CD4-positive, alpha-beta T cell treated with Interleukin-1 beta for 1 hour (primary cell): ENCODE measurements at regions not wholly inside any gene's neighbourhood (a gene's known extent, or its start where the extent isn't known, plus 50 kb on each side); places are given as distances from the start of the nearest gene placed in this dataset.

Experiments
- DNase-seq, 2 donors: peaks; one replicate each; pipeline ENCODE4 v3.0.0-alpha.2; 2020 to 2022

GRCh38 chr12:112559784-112560183, 141.0 kb downstream of the PTPN11 start:
- no peak for DNase-seq

- DNase-seq, result no peak
These were observed 145.5 kb downstream of the PTPN11 start for GRCh38 chr12:112564160-112564784.

- no peak for DNase-seq
These were observed 149.9 kb downstream of the PTPN11 start for GRCh38 chr12:112568641-112569040.

GRCh38 chr12:112570096-112570495, 151.3 kb downstream of the PTPN11 start:
- DNase-seq, result no peak

- DNase-seq, result no peak
These were observed 154.4 kb downstream of the PTPN11 start for GRCh38 chr12:112573141-112573540.

GRCh38 chr12:112574896-112575558, 156.3 kb downstream of the PTPN11 start:
- DNase-seq, result no peak

- no peak for DNase-seq
These were observed 156.9 kb downstream of the PTPN11 start for GRCh38 chr12:112575559-112576067.

GRCh38 chr12:112577473-112578329, 159.0 kb downstream of the PTPN11 start:
- no peak for DNase-seq

- no peak for DNase-seq
These were observed 165.5 kb downstream of the PTPN11 start for GRCh38 chr12:112584266-112584722.

- no peak for DNase-seq
These were observed 167.5 kb downstream of the PTPN11 start for GRCh38 chr12:112586148-112586783.

GRCh38 chr12:112589275-112589674, 170.5 kb downstream of the PTPN11 start:
- DNase-seq, result no peak

- no peak for DNase-seq
These were observed 171.5 kb downstream of the PTPN11 start for GRCh38 chr12:112590281-112590680.

GRCh38 chr12:112591488-112591887, 172.7 kb downstream of the PTPN11 start:
- no peak for DNase-seq

- DNase-seq, result no peak
These were observed 176.7 kb downstream of the PTPN11 start for GRCh38 chr12:112595410-112595809.

GRCh38 chr12:112597986-112598385, 179.2 kb downstream of the PTPN11 start:
- DNase-seq, result no peak

- no peak for DNase-seq
These were observed 179.9 kb downstream of the PTPN11 start for GRCh38 chr12:112598626-112599025.

- DNase-seq, result peak in 1 of 2 donors; percentile 32
These were observed 181.1 kb downstream of the PTPN11 start for GRCh38 chr12:112599871-112600270.

- no peak for DNase-seq
These were observed 183.4 kb downstream of the PTPN11 start for GRCh38 chr12:112602150-112602549.

GRCh38 chr12:112606611-112607365, 184.8 kb upstream of the RPH3A start:
- no peak for DNase-seq

- no peak for DNase-seq
These were observed 184.1 kb upstream of the RPH3A start for GRCh38 chr12:112607427-112607826.

- DNase-seq, result no peak
These were observed 179.6 kb upstream of the RPH3A start for GRCh38 chr12:112611908-112612307.

- no peak for DNase-seq
These were observed 176.4 kb upstream of the RPH3A start for GRCh38 chr12:112615196-112615595.
